ENCODE measurements at regions not wholly inside any gene's neighbourhood (a gene's known extent, or its start where the extent isn't known, plus 50 kb on each side); places are given as distances from the start of the nearest gene placed in this dataset.
"Not testable (repeated sequence)": the region's sequence is repeated elsewhere in the genome, so short reads cannot be mapped to it uniquely, and the experiment has no call there.

DNA sequence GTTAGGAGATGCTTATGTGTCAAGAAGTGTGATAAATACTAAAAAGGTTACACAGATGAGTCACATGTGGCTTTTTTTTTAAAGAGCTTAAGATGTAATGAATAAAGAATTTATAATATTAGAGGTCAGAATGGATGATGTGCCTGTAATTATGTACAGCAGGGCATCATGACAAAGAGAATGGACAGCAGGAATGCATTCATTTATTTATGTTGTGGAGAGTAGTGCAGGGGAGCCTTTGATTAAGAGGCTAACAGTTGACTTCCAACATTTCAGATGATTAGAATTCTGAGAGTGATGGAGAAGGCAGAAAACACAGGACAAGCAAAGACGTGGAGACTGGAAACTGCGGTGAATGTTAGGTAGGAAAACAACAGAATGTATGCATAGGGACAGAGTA is 691.4 kb upstream of the POM121L12 start:
- no peak overlapping the region for H3K27ac ChIP-seq
- DNase-seq: no peak
- no peaks in the 10 kb centered on the region for H3K4me1 ChIP-seq
- no peaks in the 10 kb centered on the region for H3K27me3 ChIP-seq
- WGBS, 5 donors: 60 to 78% (median 70%) methylated on average over 2 of the region's 2 CpGs
- peaks cover 0 to 3% (median under 1%) of the 10 kb centered on the region in 4 donors for H3K9me3 ChIP-seq
- H3K4me3 ChIP-seq: no peak overlapping the region
- TF ChIP-seq POLR2A (IDR thresholded peaks at IDR 0.05) (no peak), POLR2AphosphoS5 (IDR thresholded peaks at IDR 0.05) (no peak), EP300 (IDR thresholded peaks at IDR 0.05) (no peak)
- TF ChIP-seq, protein P1, sequence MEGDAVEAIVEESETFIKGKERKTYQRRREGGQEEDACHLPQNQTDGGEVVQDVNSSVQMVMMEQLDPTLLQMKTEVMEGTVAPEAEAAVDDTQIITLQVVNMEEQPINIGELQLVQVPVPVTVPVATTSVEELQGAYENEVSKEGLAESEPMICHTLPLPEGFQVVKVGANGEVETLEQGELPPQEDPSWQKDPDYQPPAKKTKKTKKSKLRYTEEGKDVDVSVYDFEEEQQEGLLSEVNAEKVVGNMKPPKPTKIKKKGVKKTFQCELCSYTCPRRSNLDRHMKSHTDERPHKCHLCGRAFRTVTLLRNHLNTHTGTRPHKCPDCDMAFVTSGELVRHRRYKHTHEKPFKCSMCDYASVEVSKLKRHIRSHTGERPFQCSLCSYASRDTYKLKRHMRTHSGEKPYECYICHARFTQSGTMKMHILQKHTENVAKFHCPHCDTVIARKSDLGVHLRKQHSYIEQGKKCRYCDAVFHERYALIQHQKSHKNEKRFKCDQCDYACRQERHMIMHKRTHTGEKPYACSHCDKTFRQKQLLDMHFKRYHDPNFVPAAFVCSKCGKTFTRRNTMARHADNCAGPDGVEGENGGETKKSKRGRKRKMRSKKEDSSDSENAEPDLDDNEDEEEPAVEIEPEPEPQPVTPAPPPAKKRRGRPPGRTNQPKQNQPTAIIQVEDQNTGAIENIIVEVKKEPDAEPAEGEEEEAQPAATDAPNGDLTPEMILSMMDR (IDR thresholded peaks at IDR 0.05): no peak
- no peaks in the 10 kb centered on the region for H3K36me3 ChIP-seq
- intact Hi-C loops (cut with DNase I; ENCODE audit: low total_unique reads): no loop called here

DNA sequence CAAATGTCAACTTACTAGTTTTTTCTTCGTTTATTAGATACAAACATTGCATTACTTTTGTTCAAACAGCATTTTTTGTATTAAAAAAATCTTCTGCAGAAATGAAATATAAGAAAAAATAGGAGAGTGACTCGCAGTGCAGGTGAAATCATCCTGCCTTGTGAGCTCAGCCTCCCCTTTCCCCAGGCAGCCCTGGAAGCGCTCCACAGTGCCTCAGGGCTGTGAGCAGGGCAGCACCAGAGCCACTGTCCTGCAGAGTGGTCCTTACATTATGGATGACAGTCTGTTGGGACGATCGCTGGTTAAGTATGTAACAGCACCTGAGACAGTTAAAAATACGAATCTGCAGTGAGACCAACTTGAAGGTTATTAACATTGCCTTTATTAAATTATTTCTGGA is 695.4 kb upstream of the POM121L12 start:
- Histone ChIP-seq H3K9me3 (peaks cover 0 to 23% (median 9%) of the 10 kb centered on the region in 4 donors), H3K4me1 (no peaks in the 10 kb centered on the region), H3K4me3 (no peak overlapping the region), H3K27ac (no peak overlapping the region), H3K27me3 (no peaks in the 10 kb centered on the region), H3K36me3 (no peaks in the 10 kb centered on the region)
- intact Hi-C loops (cut with DNase I; ENCODE audit: low total_unique reads): no loop called here
- no peak for DNase-seq
- 59 to 72% (median 67%) methylated on average over 6 of the region's 6 CpGs for WGBS, 5 donors
- no peak for TF ChIP-seq EP300 (IDR thresholded peaks at IDR 0.05)
- TF ChIP-seq POLR2A (IDR thresholded peaks at IDR 0.05): no peak

DNA sequence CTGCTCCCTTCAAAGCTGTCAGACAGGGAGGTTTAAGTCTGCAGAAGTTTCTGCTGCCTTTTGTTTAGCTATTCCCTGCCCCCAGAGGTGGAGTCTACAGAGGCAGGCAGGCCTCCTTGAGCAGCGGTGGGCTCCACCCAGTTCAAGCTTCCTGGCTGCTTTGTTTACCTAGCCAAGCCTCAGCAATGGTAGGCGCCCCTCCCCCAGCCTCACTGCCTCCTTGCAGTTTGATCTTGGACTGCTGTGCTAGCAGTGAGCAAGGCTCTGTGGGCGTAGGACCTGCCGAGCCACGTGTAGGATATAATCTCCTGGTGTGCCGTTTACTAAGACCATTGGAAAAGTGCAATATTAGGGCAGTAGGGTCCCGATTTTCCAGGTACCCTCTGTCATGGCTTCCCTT is 707.1 kb upstream of the POM121L12 start:
- H3K4me3 ChIP-seq; H3K27me3 ChIP-seq; H3K36me3 ChIP-seq; intact Hi-C loops (cut with DNase I; ENCODE audit: low total_unique reads); DNase-seq; H3K4me1 ChIP-seq; H3K27ac ChIP-seq: not testable (repeated sequence)
- WGBS, 5 donors: 75 to 88% (median 80%) methylated on average over 6 to 7 of the region's 7 CpGs
- H3K9me3 ChIP-seq: peaks cover 0 to 15% (median 12%) of the 10 kb centered on the region in 4 donors

DNA sequence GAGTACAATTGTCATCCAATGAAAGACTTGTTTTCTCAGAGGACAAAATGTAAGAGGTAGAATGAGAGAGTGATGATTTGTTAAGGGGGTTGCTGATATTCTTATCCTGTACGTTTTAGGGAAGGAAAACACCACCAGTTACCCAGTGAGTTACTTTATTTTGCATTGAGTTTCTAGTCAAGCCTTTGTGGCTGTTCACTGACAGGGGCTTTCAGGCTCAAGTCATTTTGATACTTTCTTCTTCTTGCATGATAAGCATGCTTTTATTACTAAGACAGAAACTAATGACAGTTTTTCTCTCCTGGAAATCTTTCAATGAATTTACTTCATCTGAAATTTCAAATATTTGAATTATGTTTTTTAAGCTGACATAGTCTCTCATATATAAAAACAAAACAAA is 710.2 kb upstream of the POM121L12 start:
- TF ChIP-seq, protein P1 (IDR thresholded peaks at IDR 0.05): no peak
- no peak for TF ChIP-seq POLR2A (IDR thresholded peaks at IDR 0.05)
- no peak for TF ChIP-seq POLR2AphosphoS5 (IDR thresholded peaks at IDR 0.05)
- no peak for TF ChIP-seq EP300 (IDR thresholded peaks at IDR 0.05)
- intact Hi-C loops (cut with DNase I; ENCODE audit: low total_unique reads): no loop called here
- H3K36me3 ChIP-seq: no peaks in the 10 kb centered on the region
- 11 to 21% (median 15%) methylated on average over 1 of the region's 1 CpG for WGBS, 5 donors
- DNase-seq: no peak
- no peak overlapping the region for H3K4me3 ChIP-seq
- peaks cover 0 to 29% (median 19%) of the 10 kb centered on the region in 4 donors for H3K9me3 ChIP-seq
- no peaks in the 10 kb centered on the region for H3K4me1 ChIP-seq
- H3K27ac ChIP-seq: no peak overlapping the region
- H3K27me3 ChIP-seq: no peaks in the 10 kb centered on the region

DNA sequence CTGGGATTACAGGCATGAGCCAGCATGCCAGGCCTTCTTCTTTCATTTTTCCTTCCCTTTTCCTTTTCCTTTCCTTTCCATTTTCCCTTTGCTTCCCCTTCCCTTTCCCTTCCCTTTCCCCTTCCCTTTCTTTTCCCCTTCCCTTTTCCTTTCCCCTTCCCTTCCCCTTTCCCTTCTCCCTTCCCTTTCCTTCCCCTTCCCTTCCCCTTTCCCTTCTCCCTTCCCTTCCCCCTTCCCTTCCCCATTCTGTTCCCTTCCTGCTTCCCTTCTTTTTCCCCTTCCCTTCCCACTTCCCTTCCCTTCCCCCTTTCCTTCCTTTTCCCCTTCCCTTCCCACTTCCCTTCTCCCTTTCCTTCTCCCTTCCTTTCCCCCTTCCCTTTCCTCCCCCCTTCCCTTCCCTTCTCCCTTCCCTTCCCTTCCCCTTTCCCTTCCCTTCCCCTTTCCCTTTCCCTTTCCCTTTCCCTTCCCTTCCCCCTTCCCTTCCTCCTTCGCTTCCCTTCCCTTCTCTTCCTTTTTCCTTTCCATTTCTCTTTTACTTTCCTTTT is 712.2 kb upstream of the POM121L12 start:
- no peak for TF ChIP-seq POLR2A (IDR thresholded peaks at IDR 0.05)
- no peak for TF ChIP-seq POLR2AphosphoS5 (IDR thresholded peaks at IDR 0.05)
- TF ChIP-seq, protein P1 (IDR thresholded peaks at IDR 0.05): no peak
- no peak for TF ChIP-seq EP300 (IDR thresholded peaks at IDR 0.05)
- intact Hi-C loops (cut with DNase I; ENCODE audit: low total_unique reads): no loop called here
- WGBS, 5 donors: 85 to 98% (median 90%) methylated on average over 1 of the region's 1 CpG

More for the DNA sequence above, 712.2 kb upstream of the POM121L12 start:
- peaks cover 0 to 23% (median 12%) of the 10 kb centered on the region in 4 donors for H3K9me3 ChIP-seq
- H3K36me3 ChIP-seq: no peaks in the 10 kb centered on the region
- H3K4me3 ChIP-seq: no peak overlapping the region
- H3K4me1 ChIP-seq: no peaks in the 10 kb centered on the region
- H3K27me3 ChIP-seq: no peaks in the 10 kb centered on the region
- no peak for DNase-seq
- H3K27ac ChIP-seq: no peak overlapping the region
